HEK293 (cell line): ENCODE measurements at regions not wholly inside any gene's neighbourhood (a gene's known extent, or its start where the extent isn't known, plus 50 kb on each side); places are given as distances from the start of the nearest gene placed in this dataset.

Source experiments
- CTCF ChIA-PET: fragments of 350-600 bp; formaldehyde crosslinking; extraction: SDS; loops from one replicate; lab custom pipeline; 2021; ENCODE audit warnings: antibody characterized with exemption; lab: Yijun Ruan, JAX
- POLR2A ChIA-PET: fragments of 300-600 bp; formaldehyde crosslinking; extraction: SDS; loops from one replicate; lab custom pipeline; 2020; ENCODE audit warnings: antibody characterized with exemption, inconsistent platforms; lab: Yijun Ruan, JAX
- H3K27ac ChIP-seq: fragments of 200-500 bp; sonication (Bioruptor generic); 2 replicates; pipeline ENCODE4 v1.5.1; 2014; ENCODE audit warnings: low read depth, low read length, control low read depth, inconsistent platforms; ENCODE audit errors: extremely low read depth
- H3K36me3 ChIP-seq, 2 experiments: fragments of 200-500 bp in 1 of 2; sonication (Bioruptor generic) in 1 of 2; 1 replicate in 1 of 2; 2 replicates in 1 of 2; pipeline ENCODE4 v1.5.1; 2014 to 2017; ENCODE audit warnings: inconsistent platforms in 2 of 2, low read length in 2 of 2; ENCODE audit not compliant: control insufficient read depth in 2 of 2, insufficient read depth in 1 of 2
- H3K4me1 ChIP-seq: fragments of 200-500 bp; sonication (Bioruptor generic); 2 replicates; pipeline ENCODE4 v1.5.1; 2014; ENCODE audit warnings: mild to moderate bottlenecking, low read length, inconsistent platforms; ENCODE audit not compliant: control insufficient read depth, insufficient read depth
- H3K4me3 ChIP-seq: 2 replicates; pipeline ENCODE4 v1.5.1; 2011; ENCODE audit warnings: low read depth, mild to moderate bottlenecking, control low read depth, low read length, moderate library complexity
- H3K9me3 ChIP-seq: fragments of 200-500 bp; sonication (Bioruptor generic); 2 replicates; pipeline ENCODE4 v1.5.1; 2014; ENCODE audit warnings: low read depth, low read length, inconsistent platforms; ENCODE audit not compliant: control insufficient read depth, insufficient read depth
- AEBP2 ChIP-seq: fragments of 450-650 bp; formaldehyde crosslinking; IDR thresholded peaks from 2 replicates; pipeline ENCODE4 v1.5.1; 2016; ENCODE audit warnings: missing biosample characterization, missing genetic modification characterization, borderline replicate concordance
- ATF2 ChIP-seq: fragments of 450-650 bp; formaldehyde crosslinking; IDR thresholded peaks from 2 replicates; pipeline ENCODE4 v1.5.1; 2016; ENCODE audit warnings: missing biosample characterization, missing genetic modification characterization, low read depth
- OVOL3 ChIP-seq: fragments of 450-650 bp; formaldehyde crosslinking; IDR thresholded peaks from 2 replicates; pipeline ENCODE4 v1.5.1; 2016; ENCODE audit warnings: missing biosample characterization, missing genetic modification characterization
- SCRT2 ChIP-seq: fragments of 450-650 bp; formaldehyde crosslinking; IDR thresholded peaks from 2 replicates; pipeline ENCODE4 v1.5.1; 2016; ENCODE audit warnings: missing biosample characterization, missing genetic modification characterization
- ZBTB49 ChIP-seq: fragments of 450-650 bp; formaldehyde crosslinking; IDR thresholded peaks from 2 replicates; pipeline ENCODE4 v1.5.1; 2016; ENCODE audit warnings: missing biosample characterization, missing genetic modification characterization, low read depth
- ZNF10 ChIP-seq: fragments of 450-650 bp; formaldehyde crosslinking; IDR thresholded peaks from 2 replicates; pipeline ENCODE4 v1.5.1; 2017; ENCODE audit warnings: missing biosample characterization, missing genetic modification characterization
- ZNF202 ChIP-seq: fragments of 450-650 bp; formaldehyde crosslinking; IDR thresholded peaks from 2 replicates; pipeline ENCODE4 v1.5.1; 2016; ENCODE audit warnings: missing biosample characterization, missing genetic modification characterization, borderline replicate concordance
- ZNF223 ChIP-seq: fragments of 450-650 bp; formaldehyde crosslinking; IDR thresholded peaks from 2 replicates; pipeline ENCODE4 v1.5.1; 2016; ENCODE audit warnings: missing biosample characterization, missing genetic modification characterization
- ZNF248 ChIP-seq: fragments of 450-650 bp; formaldehyde crosslinking; IDR thresholded peaks from 2 replicates; pipeline ENCODE4 v1.5.1; 2017; ENCODE audit warnings: missing biosample characterization, missing genetic modification characterization
- ZNF280C ChIP-seq: fragments of 450-650 bp; formaldehyde crosslinking; IDR thresholded peaks from 2 replicates; pipeline ENCODE4 v1.5.1; 2016; ENCODE audit warnings: missing biosample characterization, missing genetic modification characterization
- ZNF280D ChIP-seq: fragments of 450-650 bp; formaldehyde crosslinking; IDR thresholded peaks from 2 replicates; pipeline ENCODE4 v1.5.1; 2016; ENCODE audit warnings: missing biosample characterization, missing genetic modification characterization
- ZNF433 ChIP-seq: fragments of 450-650 bp; formaldehyde crosslinking; IDR thresholded peaks from 2 replicates; pipeline ENCODE4 v1.5.1; 2016; ENCODE audit warnings: missing biosample characterization, missing genetic modification characterization, low read depth
- ZNF555 ChIP-seq: fragments of 450-650 bp; formaldehyde crosslinking; conservative IDR thresholded peaks from 2 replicates; pipeline ENCODE4 v1.5.1; 2017; ENCODE audit warnings: missing biosample characterization, mild to moderate bottlenecking, missing genetic modification characterization, inconsistent platforms
- ZNF585B ChIP-seq: fragments of 450-650 bp; formaldehyde crosslinking; IDR thresholded peaks from 2 replicates; pipeline ENCODE4 v1.5.1; 2016; ENCODE audit warnings: missing biosample characterization, missing genetic modification characterization
- ZNF610 ChIP-seq: fragments of 450-650 bp; formaldehyde crosslinking; IDR thresholded peaks from 2 replicates; pipeline ENCODE4 v1.5.1; 2016; ENCODE audit warnings: missing biosample characterization, missing genetic modification characterization, borderline replicate concordance
- ZNF776 ChIP-seq: fragments of 450-650 bp; formaldehyde crosslinking; IDR thresholded peaks from 2 replicates; pipeline ENCODE4 v1.5.0; 2017; ENCODE audit warnings: missing biosample characterization, missing genetic modification characterization, borderline replicate concordance
- ZNF792 ChIP-seq: fragments of 450-650 bp; formaldehyde crosslinking; IDR thresholded peaks from 2 replicates; pipeline ENCODE4 v1.5.1; 2016; ENCODE audit warnings: missing biosample characterization, missing genetic modification characterization
- TF ChIP-seq, protein P1 (sequence below): fragments of 450-650 bp; formaldehyde crosslinking; IDR thresholded peaks from 2 replicates; pipeline ENCODE4 v1.5.1; 2016; ENCODE audit warnings: missing biosample characterization, missing genetic modification characterization
- TF ChIP-seq, protein P2 (sequence below): fragments of 450-650 bp; formaldehyde crosslinking; IDR thresholded peaks from 2 replicates; pipeline ENCODE4 v1.5.1; 2016; ENCODE audit warnings: missing biosample characterization, missing genetic modification characterization
- TF ChIP-seq, protein P3 (sequence below): fragments of 450-650 bp; formaldehyde crosslinking; IDR thresholded peaks from 2 replicates; pipeline ENCODE4 v1.5.1; 2016; ENCODE audit warnings: missing biosample characterization, missing genetic modification characterization

- H3K27ac ChIP-seq: no peak overlapping the region
- no peak overlapping the region for H3K4me3 ChIP-seq
- H3K9me3 ChIP-seq: no peaks in the 10 kb centered on the region
- ChIA-PET CTCF (no interaction called here), POLR2A (no interaction called here)
- no peaks in the 10 kb centered on the region for H3K36me3 ChIP-seq
- no peaks in the 10 kb centered on the region for H3K4me1 ChIP-seq
- no peak for TF ChIP-seq ATF2
- no peak for TF ChIP-seq ZNF202 (tag by site-specific recombination)
- no peak for TF ChIP-seq ZBTB49 (tag by site-specific recombination)
- TF ChIP-seq ZNF280D: no peak
- no peak for TF ChIP-seq ZNF776
- TF ChIP-seq, protein P1, sequence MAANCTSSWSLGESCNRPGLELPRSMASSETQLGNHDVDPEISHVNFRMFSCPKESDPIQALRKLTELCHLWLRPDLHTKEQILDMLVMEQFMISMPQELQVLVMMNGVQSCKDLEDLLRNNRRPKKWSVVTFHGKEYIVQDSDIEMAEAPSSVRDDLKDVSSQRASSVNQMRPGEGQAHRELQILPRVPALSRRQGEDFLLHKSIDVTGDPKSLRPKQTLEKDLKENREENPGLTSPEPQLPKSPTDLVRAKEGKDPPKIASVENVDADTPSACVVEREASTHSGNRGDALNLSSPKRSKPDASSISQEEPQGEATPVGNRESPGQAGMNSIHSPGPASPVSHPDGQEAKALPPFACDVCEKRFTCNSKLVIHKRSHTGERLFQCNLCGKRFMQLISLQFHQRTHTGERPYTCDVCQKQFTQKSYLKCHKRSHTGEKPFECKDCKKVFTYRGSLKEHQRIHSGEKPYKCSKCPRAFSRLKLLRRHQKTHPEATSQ (tag by site-specific recombination): no peak
- no peak for TF ChIP-seq ZNF280C (tag by site-specific recombination)
- TF ChIP-seq, protein P2, sequence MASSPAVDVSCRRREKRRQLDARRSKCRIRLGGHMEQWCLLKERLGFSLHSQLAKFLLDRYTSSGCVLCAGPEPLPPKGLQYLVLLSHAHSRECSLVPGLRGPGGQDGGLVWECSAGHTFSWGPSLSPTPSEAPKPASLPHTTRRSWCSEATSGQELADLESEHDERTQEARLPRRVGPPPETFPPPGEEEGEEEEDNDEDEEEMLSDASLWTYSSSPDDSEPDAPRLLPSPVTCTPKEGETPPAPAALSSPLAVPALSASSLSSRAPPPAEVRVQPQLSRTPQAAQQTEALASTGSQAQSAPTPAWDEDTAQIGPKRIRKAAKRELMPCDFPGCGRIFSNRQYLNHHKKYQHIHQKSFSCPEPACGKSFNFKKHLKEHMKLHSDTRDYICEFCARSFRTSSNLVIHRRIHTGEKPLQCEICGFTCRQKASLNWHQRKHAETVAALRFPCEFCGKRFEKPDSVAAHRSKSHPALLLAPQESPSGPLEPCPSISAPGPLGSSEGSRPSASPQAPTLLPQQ (tag by site-specific recombination): no peak
- TF ChIP-seq OVOL3 (tag by site-specific recombination): no peak
- TF ChIP-seq ZNF555: no peak
- TF ChIP-seq, protein P3, sequence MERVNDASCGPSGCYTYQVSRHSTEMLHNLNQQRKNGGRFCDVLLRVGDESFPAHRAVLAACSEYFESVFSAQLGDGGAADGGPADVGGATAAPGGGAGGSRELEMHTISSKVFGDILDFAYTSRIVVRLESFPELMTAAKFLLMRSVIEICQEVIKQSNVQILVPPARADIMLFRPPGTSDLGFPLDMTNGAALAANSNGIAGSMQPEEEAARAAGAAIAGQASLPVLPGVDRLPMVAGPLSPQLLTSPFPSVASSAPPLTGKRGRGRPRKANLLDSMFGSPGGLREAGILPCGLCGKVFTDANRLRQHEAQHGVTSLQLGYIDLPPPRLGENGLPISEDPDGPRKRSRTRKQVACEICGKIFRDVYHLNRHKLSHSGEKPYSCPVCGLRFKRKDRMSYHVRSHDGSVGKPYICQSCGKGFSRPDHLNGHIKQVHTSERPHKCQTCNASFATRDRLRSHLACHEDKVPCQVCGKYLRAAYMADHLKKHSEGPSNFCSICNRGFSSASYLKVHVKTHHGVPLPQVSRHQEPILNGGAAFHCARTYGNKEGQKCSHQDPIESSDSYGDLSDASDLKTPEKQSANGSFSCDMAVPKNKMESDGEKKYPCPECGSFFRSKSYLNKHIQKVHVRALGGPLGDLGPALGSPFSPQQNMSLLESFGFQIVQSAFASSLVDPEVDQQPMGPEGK (tag by site-specific recombination): no peak
- no peak for TF ChIP-seq SCRT2 (tag by site-specific recombination)
- no peak for TF ChIP-seq AEBP2 (tag by site-specific recombination)
- no peak for TF ChIP-seq ZNF610 (tag by site-specific recombination)
- no peak for TF ChIP-seq ZNF223
- no peak for TF ChIP-seq ZNF585B
- TF ChIP-seq ZNF248: no peak
- TF ChIP-seq ZNF10 (tag by site-specific recombination): no peak
- TF ChIP-seq ZNF433 (tag by site-specific recombination): no peak
- TF ChIP-seq ZNF792 (tag by site-specific recombination): no peak
Measured at GRCh38 chr16:60674241-60674640, 1362.0 kb downstream of the CDH8 start.
